ENCODE measurements at regions not wholly inside any gene's neighbourhood (a gene's known extent, or its start where the extent isn't known, plus 50 kb on each side); places are given as distances from the start of the nearest gene placed in this dataset.
A peak's percentile ranks its signal among the peaks of the same experiment; 100 is the strongest.

DNA sequence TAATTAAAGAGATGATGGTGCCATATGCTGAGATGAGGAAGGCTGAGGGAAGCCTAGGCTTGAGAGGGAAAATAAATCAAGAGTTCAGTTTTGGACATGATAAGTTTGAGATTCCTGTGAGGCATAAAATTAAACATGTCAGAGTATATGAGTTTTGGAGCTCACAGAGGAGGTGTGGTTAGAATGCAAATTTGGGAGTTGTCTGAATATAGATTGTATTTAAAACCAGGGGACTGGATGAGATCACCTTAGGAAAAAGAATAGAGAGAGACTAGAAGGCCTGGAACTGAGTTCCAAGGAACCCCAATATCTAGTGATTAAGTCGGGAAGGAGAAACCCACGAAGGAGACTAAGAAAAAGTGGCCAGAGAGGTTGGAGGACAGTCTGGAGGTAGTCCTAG is 65.5 kb downstream of the FRMPD3 start:
- no peak for DNase-seq (ENCODE audit: low read depth)
- no peak overlapping the region for H3K4me3 ChIP-seq (ENCODE audit: low read depth, low read length)
- TF ChIP-seq, protein P1, sequence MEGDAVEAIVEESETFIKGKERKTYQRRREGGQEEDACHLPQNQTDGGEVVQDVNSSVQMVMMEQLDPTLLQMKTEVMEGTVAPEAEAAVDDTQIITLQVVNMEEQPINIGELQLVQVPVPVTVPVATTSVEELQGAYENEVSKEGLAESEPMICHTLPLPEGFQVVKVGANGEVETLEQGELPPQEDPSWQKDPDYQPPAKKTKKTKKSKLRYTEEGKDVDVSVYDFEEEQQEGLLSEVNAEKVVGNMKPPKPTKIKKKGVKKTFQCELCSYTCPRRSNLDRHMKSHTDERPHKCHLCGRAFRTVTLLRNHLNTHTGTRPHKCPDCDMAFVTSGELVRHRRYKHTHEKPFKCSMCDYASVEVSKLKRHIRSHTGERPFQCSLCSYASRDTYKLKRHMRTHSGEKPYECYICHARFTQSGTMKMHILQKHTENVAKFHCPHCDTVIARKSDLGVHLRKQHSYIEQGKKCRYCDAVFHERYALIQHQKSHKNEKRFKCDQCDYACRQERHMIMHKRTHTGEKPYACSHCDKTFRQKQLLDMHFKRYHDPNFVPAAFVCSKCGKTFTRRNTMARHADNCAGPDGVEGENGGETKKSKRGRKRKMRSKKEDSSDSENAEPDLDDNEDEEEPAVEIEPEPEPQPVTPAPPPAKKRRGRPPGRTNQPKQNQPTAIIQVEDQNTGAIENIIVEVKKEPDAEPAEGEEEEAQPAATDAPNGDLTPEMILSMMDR (IDR thresholded peaks at IDR 0.05; ENCODE audit: control insufficient read depth, extremely low read depth, insufficient read depth) = no peak

DNA sequence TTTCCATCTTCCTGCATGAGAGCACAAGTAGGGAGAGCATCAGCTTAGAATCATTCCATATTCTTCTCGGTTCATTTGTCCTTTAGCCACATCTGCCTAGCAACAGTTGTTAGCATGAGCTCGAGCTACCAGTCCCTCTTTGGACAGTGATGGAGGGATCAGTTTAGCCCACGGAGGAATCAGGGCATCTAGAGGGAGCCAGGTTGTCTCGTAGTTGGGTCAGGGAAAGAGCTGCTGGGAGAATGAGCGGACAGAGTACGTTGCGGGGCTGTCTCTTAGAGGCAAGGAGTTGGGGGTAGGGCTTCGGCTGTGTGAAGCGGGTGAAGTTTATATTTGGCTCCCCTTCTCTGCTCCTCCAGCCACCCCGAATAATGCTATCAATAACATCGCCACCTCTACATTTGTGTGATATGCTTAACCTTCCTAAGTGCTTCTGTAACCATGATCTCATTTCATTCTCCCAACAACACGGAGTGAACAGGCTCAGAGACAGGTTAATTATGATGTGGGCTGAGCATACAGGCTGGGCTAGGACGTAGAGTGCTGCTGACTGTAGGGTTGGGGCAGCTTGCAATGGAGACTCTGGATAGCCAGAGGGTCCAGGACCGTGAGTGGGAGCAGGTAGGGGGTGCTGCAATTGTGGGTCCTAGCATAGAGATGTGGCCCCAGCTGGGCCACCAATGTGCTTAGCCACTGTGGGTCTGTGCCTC is 72.6 kb downstream of the FRMPD3 start:
- no peak for DNase-seq (ENCODE audit: low read depth)
- H3K4me3 ChIP-seq (ENCODE audit: low read depth, low read length) = no peak overlapping the region
- TF ChIP-seq, protein P1 (IDR thresholded peaks at IDR 0.05; ENCODE audit: control insufficient read depth, extremely low read depth, insufficient read depth) = no peak

DNA sequence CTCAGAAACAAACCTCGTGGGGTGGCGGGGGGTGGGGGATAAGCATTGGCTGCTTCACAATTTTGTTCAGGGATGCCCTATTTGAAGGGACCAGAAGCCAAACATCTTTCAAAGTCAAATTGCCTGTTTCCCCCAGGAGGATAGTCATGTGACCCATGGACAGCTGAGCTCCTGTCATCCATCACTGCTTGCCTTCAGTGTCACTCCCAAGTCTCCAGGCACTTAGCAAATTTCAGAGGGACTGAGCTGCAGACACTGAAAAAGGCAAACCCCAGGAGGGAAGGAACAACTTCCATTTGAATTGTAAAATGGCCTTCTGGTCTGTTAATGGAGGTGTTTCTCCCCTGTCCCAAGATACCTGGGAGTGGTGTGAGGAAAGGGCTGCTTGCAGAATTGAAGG is 73.4 kb downstream of the FRMPD3 start:
- no peak overlapping the region for H3K4me3 ChIP-seq (ENCODE audit: low read depth, low read length)
- DNase-seq (ENCODE audit: low read depth) = no peak
- TF ChIP-seq, protein P1 (IDR thresholded peaks at IDR 0.05; ENCODE audit: control insufficient read depth, extremely low read depth, insufficient read depth) = no peak

DNA sequence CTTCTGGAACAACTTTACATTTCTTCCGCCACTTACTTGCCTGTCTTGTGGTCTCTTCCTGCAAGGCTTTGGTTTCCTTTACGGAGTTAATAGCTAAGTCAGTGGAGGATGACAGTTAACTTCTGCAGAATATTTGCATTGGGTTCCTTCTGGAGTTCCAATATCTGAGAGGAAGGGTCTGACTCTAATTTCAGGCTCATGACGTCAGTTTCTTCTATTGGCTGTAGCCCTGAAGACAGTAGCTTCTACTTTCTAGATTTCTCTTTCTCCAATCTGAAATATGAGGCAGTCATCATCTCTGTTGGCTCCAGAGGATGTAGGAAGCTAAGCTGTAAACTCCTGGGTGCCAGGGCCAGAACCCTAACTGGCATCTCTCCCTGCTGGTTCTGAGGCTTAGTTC is 76.7 kb downstream of the FRMPD3 start:
- TF ChIP-seq, protein P1 (IDR thresholded peaks at IDR 0.05; ENCODE audit: control insufficient read depth, extremely low read depth, insufficient read depth) = no peak
- no peak overlapping the region for H3K4me3 ChIP-seq (ENCODE audit: low read depth, low read length)
- no peak for DNase-seq (ENCODE audit: low read depth)

DNA sequence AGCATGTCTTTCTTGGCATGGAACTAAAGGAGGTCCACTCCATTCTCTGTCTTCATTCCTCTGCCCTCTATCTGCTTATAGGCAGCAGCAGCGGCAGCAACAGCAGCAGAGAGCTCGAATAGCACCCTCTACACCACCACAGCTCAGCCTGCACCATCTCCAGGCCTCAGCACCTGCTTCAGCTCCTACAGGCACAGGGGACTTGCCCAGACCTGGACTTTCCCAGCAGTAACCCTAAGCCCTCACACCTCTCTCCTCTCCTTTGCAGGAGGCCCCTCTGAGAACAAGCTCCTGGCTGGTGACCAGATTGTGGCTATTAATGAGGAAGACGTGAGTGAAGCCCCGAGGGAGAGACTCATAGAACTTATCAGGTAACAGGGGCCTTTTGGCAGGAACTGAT is 80.7 kb downstream of the FRMPD3 start:
- DNase-seq (ENCODE audit: low read depth) = no peak
- no peak overlapping the region for H3K4me3 ChIP-seq (ENCODE audit: low read depth, low read length)
- TF ChIP-seq, protein P1 (IDR thresholded peaks at IDR 0.05; ENCODE audit: control insufficient read depth, extremely low read depth, insufficient read depth) = no peak

DNA sequence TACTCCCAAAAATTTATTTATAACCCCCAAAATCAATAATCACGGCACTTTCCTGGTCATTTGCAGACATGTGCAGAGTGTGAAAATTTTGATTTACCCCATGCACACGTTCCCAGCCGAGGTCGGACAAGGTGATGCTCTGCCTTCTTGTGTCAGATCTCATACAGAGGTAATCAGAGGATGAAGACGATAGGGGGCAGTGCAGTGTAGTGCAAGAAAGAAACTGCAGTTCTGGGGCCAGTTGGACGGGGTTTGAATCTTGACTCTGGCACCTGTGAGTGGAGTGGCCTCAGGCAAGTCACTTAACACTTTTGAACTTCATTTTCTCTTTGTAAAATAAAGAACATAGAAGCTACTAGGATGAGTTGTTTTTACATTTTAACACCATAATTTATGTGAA is 88.4 kb downstream of the FRMPD3 start:
- TF ChIP-seq, protein P1 (IDR thresholded peaks at IDR 0.05; ENCODE audit: control insufficient read depth, extremely low read depth, insufficient read depth) = peak; percentile 10; the same call in 1 of the 2 replicates
- H3K4me3 ChIP-seq (ENCODE audit: low read depth, low read length) = no peak overlapping the region
- no peak for DNase-seq (ENCODE audit: low read depth)

DNA sequence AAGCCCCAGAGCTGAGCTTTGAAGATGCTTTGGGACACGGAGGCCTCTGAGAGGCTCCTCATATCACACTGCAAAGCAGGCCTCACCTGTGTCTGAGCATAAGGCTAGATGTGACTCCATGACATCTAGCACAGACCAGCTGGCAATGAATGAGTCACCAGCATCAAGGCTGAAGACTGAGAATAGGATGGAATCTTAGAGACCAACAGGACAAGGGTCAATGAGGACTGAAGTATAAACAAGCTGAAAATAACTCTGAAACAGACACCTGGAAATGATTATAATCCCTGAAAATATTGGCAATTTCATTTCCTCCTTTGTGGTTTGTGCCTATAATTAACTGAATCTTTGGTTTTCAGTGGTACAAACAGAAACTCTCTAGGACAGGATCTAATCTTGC is 87.1 kb upstream of the PRPS1 start:
- no peak for DNase-seq (ENCODE audit: low read depth)
- H3K4me3 ChIP-seq (ENCODE audit: low read depth, low read length) = no peak overlapping the region
- TF ChIP-seq, protein P1 (IDR thresholded peaks at IDR 0.05; ENCODE audit: control insufficient read depth, extremely low read depth, insufficient read depth) = no peak

All from LNCaP clone FGC (cell line).